H1 (cell line): ENCODE measurements at regions not wholly inside any gene's neighbourhood (a gene's known extent, or its start where the extent isn't known, plus 50 kb on each side); places are given as distances from the start of the nearest gene placed in this dataset.

Experiments
- CTCF ChIA-PET: fragments of 300-600 bp; sonication (Branson Sonifier 250); formaldehyde crosslinking; loops from one replicate; lab custom pipeline; 2021; ENCODE audit not compliant: partially characterized antibody; lab: Charles Lee
- POLR2A ChIA-PET: fragments of 300-600 bp; sonication (Branson Sonifier 250); formaldehyde crosslinking; loops from one replicate; lab custom pipeline; 2021; ENCODE audit warnings: inconsistent platforms; ENCODE audit not compliant: partially characterized antibody; lab: Charles Lee
- DNase-seq, 2 experiments: peaks; one replicate each; pipeline versions ENCODE4 v3.0.0 to v3.0.0-alpha.2; 2010 to 2022; ENCODE audit warnings: low spot score in 2 of 2, low read depth in 1 of 2, mixed read lengths in 1 of 2
- FAIRE-seq: peaks from 2 replicates; lab custom pipeline; 2011; peaks lifted over from hg19 to GRCh38; lab: Jason Lieb, UNC
- H2AFZ ChIP-seq: 2 replicates; pipeline ENCODE4 v1.8.1; 2012; ENCODE audit warnings: low read length, inconsistent platforms
- H2AK5ac ChIP-seq: 2 replicates; pipeline ENCODE4 v1.6.1; 2013; ENCODE audit warnings: low read depth, low read length
- H2BK120ac ChIP-seq: replicated peaks from 2 replicates; pipeline ENCODE3; 2013; ENCODE audit warnings: low read depth, low read length, inconsistent platforms
- H2BK12ac ChIP-seq: 2 replicates; pipeline ENCODE4 v1.6.1; 2013; ENCODE audit warnings: low read depth, low read length
- H2BK15ac ChIP-seq: 2 replicates; pipeline ENCODE4 v1.6.1; 2013; ENCODE audit warnings: low read length
- H2BK20ac ChIP-seq: 2 replicates; pipeline ENCODE4 v1.6.1; 2013; ENCODE audit warnings: low read length
- H2BK5ac ChIP-seq: 2 replicates; pipeline ENCODE4 v1.6.1; 2013; ENCODE audit warnings: low read depth, low read length
- H3K14ac ChIP-seq: 2 replicates; pipeline ENCODE4 v1.6.1; 2013; ENCODE audit warnings: inconsistent platforms; ENCODE audit not compliant: insufficient read length
- H3K18ac ChIP-seq: 2 replicates; pipeline ENCODE4 v1.6.1; 2013; ENCODE audit warnings: low read length; ENCODE audit errors: extremely low read depth
- H3K23ac ChIP-seq: 2 replicates; pipeline ENCODE4 v1.6.1; 2013; ENCODE audit warnings: inconsistent platforms; ENCODE audit not compliant: insufficient read length
- H3K23me2 ChIP-seq: 2 replicates; pipeline ENCODE4 v1.6.1; 2013; ENCODE audit warnings: low read depth, low read length
- H3K27ac ChIP-seq: 2 replicates; pipeline ENCODE4 v1.6.1; 2011; ENCODE audit warnings: low read depth, low read length, inconsistent platforms
- H3K27me3 ChIP-seq, 4 experiments: replicated peaks in 1 of 4; 1 replicate in 1 of 4; 2 replicates in 3 of 4; pipeline versions ENCODE4 v1.6.1 to v1.8.1; 2011 to 2013; ENCODE audit warnings: low read length in 3 of 4, mild to moderate bottlenecking in 3 of 4, inconsistent platforms in 2 of 4, mixed read lengths in 2 of 4, moderate library complexity in 1 of 4; ENCODE audit not compliant: control insufficient read depth in 3 of 4, insufficient read depth in 3 of 4; ENCODE audit errors: extremely low read depth in 1 of 4
- H3K36me3 ChIP-seq, 4 experiments: 2 replicates each; pipeline versions ENCODE4 v1.6.1 to v1.8.1; 2011 to 2013; ENCODE audit warnings: mild to moderate bottlenecking in 4 of 4, low read length in 3 of 4, moderate library complexity in 2 of 4, control low read depth in 1 of 4, inconsistent platforms in 1 of 4; ENCODE audit not compliant: insufficient read depth in 4 of 4, control insufficient read depth in 2 of 4
- H3K4ac ChIP-seq: replicated peaks from 2 replicates; pipeline ENCODE3; 2013; ENCODE audit warnings: low read length, low read depth, mixed read lengths, inconsistent platforms; ENCODE audit not compliant: insufficient read length
- H3K4me1 ChIP-seq, 4 experiments: replicated peaks in 1 of 4; 1 replicate in 1 of 4; 2 replicates in 3 of 4; pipeline versions ENCODE4 v1.6.1 to v1.8.1; 2011 to 2013; ENCODE audit warnings: low read length in 3 of 4, inconsistent platforms in 2 of 4, mixed read lengths in 1 of 4; ENCODE audit not compliant: insufficient read depth in 4 of 4, control insufficient read depth in 3 of 4
- H3K4me2 ChIP-seq, 2 experiments: 2 replicates each; pipeline versions ENCODE4 v1.6.1 to v1.8.1; 2011 to 2013; ENCODE audit warnings: low read depth in 2 of 2, low read length in 2 of 2, control low read depth in 1 of 2, inconsistent platforms in 1 of 2, mild to moderate bottlenecking in 1 of 2; ENCODE audit not compliant: insufficient read depth in 1 of 2
- H3K4me3 ChIP-seq, 4 experiments: fragments of 200-600, 300-600 bp in 1 of 4; sonication (generic), shearing (Covaris generic), sonication (Bioruptor Twin) in 1 of 4; 2 replicates each; pipeline versions ENCODE4 v1.5.1 to v1.8.1; 2011 to 2016; ENCODE audit warnings: low read length in 4 of 4, low read depth in 3 of 4, control low read depth in 2 of 4, inconsistent platforms in 2 of 4, mild to moderate bottlenecking in 2 of 4, mixed read lengths in 1 of 4, moderate library complexity in 1 of 4; ENCODE audit not compliant: insufficient read depth in 2 of 4; ENCODE audit errors: extremely low read depth in 1 of 4
- H3K56ac ChIP-seq: replicated peaks from 2 replicates; pipeline ENCODE3; 2013; ENCODE audit warnings: low read depth, mild to moderate bottlenecking, mixed read lengths, low read length, inconsistent platforms; ENCODE audit not compliant: insufficient read length
- H3K79me1 ChIP-seq: 2 replicates; pipeline ENCODE4 v1.6.1; 2013; ENCODE audit warnings: low read depth, low read length, control low read depth
- H3K79me2 ChIP-seq, 2 experiments: 2 replicates each; pipeline versions ENCODE4 v1.6.1 to v1.8.1; 2012 to 2013; ENCODE audit warnings: low read length in 2 of 2, mild to moderate bottlenecking in 2 of 2, inconsistent platforms in 1 of 2; ENCODE audit not compliant: insufficient read depth in 2 of 2, control insufficient read depth in 1 of 2
- H3K9ac ChIP-seq, 4 experiments: replicated peaks in 1 of 4; 1 replicate in 1 of 4; 2 replicates in 3 of 4; pipeline versions ENCODE4 v1.6.1 to v1.8.1; 2011 to 2013; ENCODE audit warnings: low read depth in 3 of 4, low read length in 3 of 4, control low read depth in 2 of 4, mild to moderate bottlenecking in 2 of 4, moderate library complexity in 2 of 4, inconsistent platforms in 1 of 4; ENCODE audit errors: extremely low read depth in 1 of 4
- H3K9me3 ChIP-seq, 2 experiments: 2 replicates each; pipeline versions ENCODE4 v1.6.1 to v1.8.1; 2012 to 2013; ENCODE audit warnings: mild to moderate bottlenecking in 2 of 2, moderate library complexity in 2 of 2, control low read depth in 1 of 2, inconsistent platforms in 1 of 2, low read depth in 1 of 2, low read length in 1 of 2, mixed read lengths in 1 of 2; ENCODE audit not compliant: insufficient read depth in 2 of 2
- H4K20me1 ChIP-seq, 2 experiments: replicated peaks in 1 of 2; 2 replicates each; pipeline versions ENCODE3 to v1.8.1; 2011 to 2013; ENCODE audit warnings: inconsistent platforms in 2 of 2, low read length in 2 of 2, mild to moderate bottlenecking in 1 of 2; ENCODE audit not compliant: insufficient read depth in 2 of 2, control insufficient read depth in 1 of 2
- H4K5ac ChIP-seq: 2 replicates; pipeline ENCODE4 v1.6.1; 2013; ENCODE audit warnings: low read length, low read depth, mixed read lengths, inconsistent platforms; ENCODE audit not compliant: insufficient read length
- H4K8ac ChIP-seq: 2 replicates; pipeline ENCODE4 v1.8.0; 2013; ENCODE audit warnings: mild to moderate bottlenecking, moderate library complexity, low read length, inconsistent platforms; ENCODE audit not compliant: insufficient read depth; ENCODE audit errors: extremely low read depth
- H4K91ac ChIP-seq: replicated peaks from 2 replicates; pipeline ENCODE3; 2013; ENCODE audit warnings: low read length, mixed read lengths, inconsistent platforms; ENCODE audit not compliant: insufficient read length
- BCL11A ChIP-seq, 2 experiments: IDR thresholded peaks; one replicate each; pipeline ENCODE4 v1.6.1; 2011; ENCODE audit warnings: low read depth in 2 of 2, low read length in 2 of 2, mild to moderate bottlenecking in 2 of 2
- EGR1 ChIP-seq: IDR thresholded peaks from 2 replicates; pipeline ENCODE4 v1.6.1; 2011; ENCODE audit warnings: low read depth, low read length, borderline replicate concordance
- GTF2F1 ChIP-seq: IDR thresholded peaks from 2 replicates; pipeline ENCODE4 v1.6.1; 2012; ENCODE audit warnings: low read depth, low read length, improper control_type of control experiment, borderline replicate concordance
- JUN ChIP-seq: IDR thresholded peaks from 2 replicates; pipeline ENCODE4 v1.6.1; 2011; ENCODE audit warnings: low read depth, mild to moderate bottlenecking, improper control_type of control experiment, low read length
- KDM5A ChIP-seq: fragments of 200-600 bp; IDR thresholded peaks from 2 replicates; pipeline ENCODE4 v1.7.1; 2012; ENCODE audit warnings: mild to moderate bottlenecking, low read length, inconsistent platforms, mixed read lengths
- MAFK ChIP-seq: IDR thresholded peaks from 2 replicates; pipeline ENCODE4 v1.6.1; 2012; ENCODE audit warnings: low read depth, mild to moderate bottlenecking, improper control_type of control experiment, low read length
- POU5F1 ChIP-seq: IDR thresholded peaks from 2 replicates; pipeline ENCODE4 v1.6.1; 2011; ENCODE audit warnings: low read depth, mild to moderate bottlenecking, low read length, moderate library complexity
- RFX5 ChIP-seq: IDR thresholded peaks from 2 replicates; pipeline ENCODE4 v1.6.1; 2011; ENCODE audit warnings: low read depth, low read length, improper control_type of control experiment, borderline replicate concordance
- RNF2 ChIP-seq: fragments of 200-900, 300-1000 bp; sonication (generic); IDR thresholded peaks from 2 replicates; pipeline ENCODE4 v1.7.1; 2016; ENCODE audit warnings: borderline replicate concordance, low read depth, mild to moderate bottlenecking, antibody characterized with exemption, low read length; ENCODE audit not compliant: poor library complexity, severe bottlenecking; ENCODE audit errors: missing control alignments
- RXRA ChIP-seq: IDR thresholded peaks from 2 replicates; pipeline ENCODE4 v1.6.1; 2011; ENCODE audit warnings: low read depth, mild to moderate bottlenecking, low read length, moderate library complexity; ENCODE audit not compliant: insufficient read depth
- SAP30 ChIP-seq: fragments of 300-600 bp; sonication (generic); IDR thresholded peaks from 2 replicates; pipeline ENCODE4 v1.7.1; 2012; ENCODE audit warnings: low read length, moderate library complexity, mild to moderate bottlenecking, inconsistent platforms; ENCODE audit not compliant: insufficient read depth, insufficient replicate concordance
- SIN3A ChIP-seq, 2 experiments: IDR thresholded peaks in 1 of 2; conservative IDR thresholded peaks in 1 of 2; 2 replicates each; pipeline ENCODE4 v1.6.1; 2011 to 2012; ENCODE audit warnings: low read length in 2 of 2, improper control_type of control experiment in 1 of 2, low read depth in 1 of 2, mild to moderate bottlenecking in 1 of 2
- SRF ChIP-seq: IDR thresholded peaks from 2 replicates; pipeline ENCODE4 v1.6.1; 2011; ENCODE audit warnings: mild to moderate bottlenecking, low read depth, low read length, moderate library complexity
- TAF1 ChIP-seq: IDR thresholded peaks from 2 replicates; pipeline ENCODE4 v1.6.1; 2011; ENCODE audit warnings: mild to moderate bottlenecking, low read depth, low read length

DNA sequence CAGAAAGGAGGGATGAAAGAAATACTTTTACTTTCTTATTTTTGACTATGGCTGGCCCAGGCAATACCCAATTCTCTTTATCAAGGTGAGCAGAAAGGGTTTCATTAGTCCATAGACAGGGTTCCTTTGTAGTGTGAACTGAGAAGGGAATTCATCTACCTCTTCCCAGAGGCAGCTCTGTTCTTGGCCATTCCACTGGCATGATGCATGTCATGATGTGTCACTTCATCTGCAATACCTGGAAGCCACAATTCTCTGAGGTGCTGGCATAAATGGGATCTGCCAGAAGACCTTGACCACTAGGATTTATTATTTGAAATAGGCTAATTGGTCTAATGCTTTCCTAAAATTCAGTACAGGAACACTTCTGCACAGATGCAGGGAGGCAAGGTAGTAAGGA is 542.8 kb downstream of the RFC3 start:
- H3K79me1 ChIP-seq, result no peaks in the 10 kb centered on the region
- no peak overlapping the region for H2AK5ac ChIP-seq
- H3K14ac ChIP-seq, result no peak overlapping the region
- ChIA-PET POLR2A (no interaction called here), CTCF (interaction anchor here (0.7 kb wide), 1 partner anchor 78 kb away, joined by 3 read pairs; no protein-coding TSS in a partner anchor)
- H4K91ac ChIP-seq, result no peak overlapping the region
- no peaks in the 10 kb centered on the region for H3K27me3 ChIP-seq
- H2BK5ac ChIP-seq, result no peak overlapping the region
- TF ChIP-seq SAP30, result no peak
- no peak for TF ChIP-seq GTF2F1
- no peak for TF ChIP-seq RNF2
- TF ChIP-seq MAFK, result no peak
- no peak for TF ChIP-seq SIN3A (conservative IDR thresholded peaks at IDR 0.05 in 1 of 2, IDR thresholded peaks at IDR 0.05 in 1 of 2; ENCODE audit: low read depth in 1 of 2, low read length in 2 of 2)
- TF ChIP-seq EGR1, result no peak
- TF ChIP-seq KDM5A, result no peak
- TF ChIP-seq SRF, result no peak
- no peak for TF ChIP-seq RXRA
- TF ChIP-seq POU5F1, result no peak
- no peak for TF ChIP-seq RFX5
- TF ChIP-seq TAF1, result no peak
- TF ChIP-seq JUN, result no peak
- TF ChIP-seq BCL11A (IDR thresholded peaks at IDR 0.05; ENCODE audit: low read depth in 2 of 2, low read length in 2 of 2), result no peak
- H3K4me2 ChIP-seq, result no peak overlapping the region
- H3K9ac ChIP-seq, result no peak overlapping the region
- H4K5ac ChIP-seq, result no peak overlapping the region
- no peak overlapping the region for H3K56ac ChIP-seq
- H3K79me2 ChIP-seq, result no peaks in the 10 kb centered on the region
- no peak overlapping the region for H2BK12ac ChIP-seq
- no peaks in the 10 kb centered on the region for H3K23me2 ChIP-seq
- H3K36me3 ChIP-seq, result no peaks in the 10 kb centered on the region
- no peak overlapping the region for H2BK120ac ChIP-seq
- FAIRE-seq, result no peak
- no peaks in the 10 kb centered on the region for H4K20me1 ChIP-seq
- H2BK20ac ChIP-seq, result no peak overlapping the region
- H2AFZ ChIP-seq, result no peak overlapping the region
- H3K4me3 ChIP-seq, result no peak overlapping the region
- peaks cover 0 to 5% (median 2%) of the 10 kb centered on the region in 4 experiments; a peak in 2 of 7 replicates for H3K4me1 ChIP-seq
- H2BK15ac ChIP-seq, result no peak overlapping the region
- H3K18ac ChIP-seq, result no peak overlapping the region
- no peaks in the 10 kb centered on the region for H3K9me3 ChIP-seq
- no peak overlapping the region for H3K27ac ChIP-seq
- DNase-seq, result no peak
- H3K23ac ChIP-seq, result no peak overlapping the region
- H4K8ac ChIP-seq, result no peak overlapping the region
- no peak overlapping the region for H3K4ac ChIP-seq
